Gastroesophageal sphincter (tissue), 4 donors: ENCODE measurements at regions not wholly inside any gene's neighbourhood (a gene's known extent, or its start where the extent isn't known, plus 50 kb on each side); places are given as distances from the start of the nearest gene placed in this dataset.

ENCODE experiments used
- ATAC-seq: fragments of 150-250 bp; one replicate; pipeline ENCODE4 v1.9.1; 2016; ENCODE audit warnings: mild to moderate bottlenecking, moderate library complexity
- H3K27ac ChIP-seq, 4 donors: fragments of 200-600 bp; sonication (generic) in 3 of 4; 1 replicate in 3 of 4; 2 replicates in 1 of 4; pipeline ENCODE4 v1.5.1; 2016 to 2019
- H3K27me3 ChIP-seq: fragments of 200-600 bp; sonication (generic); one replicate; pipeline ENCODE4 v1.5.1; 2019
- H3K36me3 ChIP-seq, 2 donors: fragments of 200-600 bp; sonication (generic); one replicate each; pipeline ENCODE4 v1.5.1; 2019; ENCODE audit warnings: control low read depth in 1 of 2
- H3K4me1 ChIP-seq, 3 donors: fragments of 200-600 bp; sonication (generic); 1 replicate in 2 of 3; 2 replicates in 1 of 3; pipeline ENCODE4 v1.5.1; 2016 to 2019; ENCODE audit warnings: control low read depth in 2 of 3
- H3K4me3 ChIP-seq, 2 donors: fragments of 200-600 bp; sonication (generic); one replicate each; pipeline ENCODE4 v1.5.1; 2019; ENCODE audit warnings: mild to moderate bottlenecking in 1 of 2, moderate library complexity in 1 of 2
- H3K9me3 ChIP-seq, 3 donors: fragments of 200-600 bp; sonication (generic); one replicate each; pipeline ENCODE4 v1.5.1; 2017 to 2019; ENCODE audit warnings: control low read depth in 2 of 3
- EP300 ChIP-seq: sonication (generic); formaldehyde crosslinking; IDR thresholded peaks from one replicate; pipeline ENCODE4 v1.6.1; 2017; ENCODE audit warnings: antibody characterized with exemption, mild to moderate bottlenecking
- POLR2A ChIP-seq, 2 donors: fragments of 450-650 bp; IDR thresholded peaks; one replicate each; pipeline ENCODE4 v1.6.1; 2017; ENCODE audit warnings: antibody characterized with exemption in 2 of 2, mild to moderate bottlenecking in 2 of 2, moderate library complexity in 1 of 2
- POLR2AphosphoS5 ChIP-seq: sonication (generic); formaldehyde crosslinking; IDR thresholded peaks from one replicate; pipeline ENCODE4 v1.6.1; 2017; ENCODE audit warnings: antibody characterized with exemption
- WGBS, 2 donors: methylation state at CpG; one replicate each; pipeline ENCODE4 v1.1.5; 2018; ENCODE audit warnings: low coverage in 1 of 2; 5-methylcytosine and 5-hydroxymethylcytosine counted together
- TF ChIP-seq, protein P1 (sequence below), 4 experiments: fragments of 200-600 bp in 2 of 4; fragments of 450-650 bp in 2 of 4; sonication (generic) in 1 of 4; IDR thresholded peaks; one replicate each; pipeline ENCODE4 v1.5.1; 2017 to 2019; ENCODE audit warnings: antibody characterized with exemption in 4 of 4, mild to moderate bottlenecking in 2 of 4, moderate library complexity in 2 of 4

GRCh38 chr22:19625331-19626041 is 88.8 kb upstream of the SEPTIN5 start:
- peaks cover 91% of the 10 kb centered on the region for H3K27me3 ChIP-seq
- H3K9me3 ChIP-seq = no peaks in the 10 kb centered on the region
- H3K4me1 ChIP-seq = peaks cover 0 to 6% (median 0%) of the 10 kb centered on the region in 3 donors
- no peak overlapping the region for H3K4me3 ChIP-seq
- TF ChIP-seq POLR2A (IDR thresholded peaks at IDR 0.05) (no peak), POLR2AphosphoS5 (no peak), EP300 (no peak)
- TF ChIP-seq, protein P1, sequence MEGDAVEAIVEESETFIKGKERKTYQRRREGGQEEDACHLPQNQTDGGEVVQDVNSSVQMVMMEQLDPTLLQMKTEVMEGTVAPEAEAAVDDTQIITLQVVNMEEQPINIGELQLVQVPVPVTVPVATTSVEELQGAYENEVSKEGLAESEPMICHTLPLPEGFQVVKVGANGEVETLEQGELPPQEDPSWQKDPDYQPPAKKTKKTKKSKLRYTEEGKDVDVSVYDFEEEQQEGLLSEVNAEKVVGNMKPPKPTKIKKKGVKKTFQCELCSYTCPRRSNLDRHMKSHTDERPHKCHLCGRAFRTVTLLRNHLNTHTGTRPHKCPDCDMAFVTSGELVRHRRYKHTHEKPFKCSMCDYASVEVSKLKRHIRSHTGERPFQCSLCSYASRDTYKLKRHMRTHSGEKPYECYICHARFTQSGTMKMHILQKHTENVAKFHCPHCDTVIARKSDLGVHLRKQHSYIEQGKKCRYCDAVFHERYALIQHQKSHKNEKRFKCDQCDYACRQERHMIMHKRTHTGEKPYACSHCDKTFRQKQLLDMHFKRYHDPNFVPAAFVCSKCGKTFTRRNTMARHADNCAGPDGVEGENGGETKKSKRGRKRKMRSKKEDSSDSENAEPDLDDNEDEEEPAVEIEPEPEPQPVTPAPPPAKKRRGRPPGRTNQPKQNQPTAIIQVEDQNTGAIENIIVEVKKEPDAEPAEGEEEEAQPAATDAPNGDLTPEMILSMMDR (IDR thresholded peaks at IDR 0.05) = no peak
- H3K27ac ChIP-seq = no peak overlapping the region
- WGBS, 2 donors = no CpG with 5 or more reads among the region's 11 CpGs
- no peak for ATAC-seq
- no peaks in the 10 kb centered on the region for H3K36me3 ChIP-seq

DNA sequence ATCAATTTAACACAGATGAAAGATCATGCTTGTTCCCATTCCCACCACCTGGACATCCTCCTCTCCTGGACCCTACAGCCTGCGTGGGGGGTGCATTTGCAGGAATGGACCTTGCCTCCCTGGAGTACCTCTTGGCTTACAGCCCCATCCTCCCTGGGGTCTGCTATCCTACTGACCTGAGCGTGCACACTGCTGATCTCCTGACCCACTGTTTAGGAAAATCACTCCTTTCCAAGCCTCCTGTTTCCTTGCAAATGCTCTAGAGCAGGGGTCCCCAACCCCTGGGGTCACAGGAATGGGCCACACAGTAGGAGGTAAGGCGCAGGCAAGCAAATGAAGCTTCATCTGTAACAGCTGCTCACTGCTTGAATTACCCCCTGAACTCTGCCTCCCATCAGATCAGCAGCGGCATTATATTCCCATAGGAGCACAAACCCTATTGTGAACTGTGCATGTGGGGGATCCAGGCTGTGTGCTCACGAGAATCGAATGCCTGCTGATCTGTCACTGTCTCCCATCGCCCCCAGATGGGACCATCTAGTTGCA is 88.2 kb upstream of the SEPTIN5 start:
- Histone ChIP-seq H3K27ac (no peak overlapping the region), H3K4me1 (peaks cover 0 to under 1% (median 0%) of the 10 kb centered on the region in 3 donors), H3K9me3 (no peaks in the 10 kb centered on the region), H3K36me3 (no peaks in the 10 kb centered on the region), H3K27me3 (peaks cover 89% of the 10 kb centered on the region), H3K4me3 (no peak overlapping the region)
- no peak for ATAC-seq
- TF ChIP-seq, protein P1 (IDR thresholded peaks at IDR 0.05) = no peak
- no peak for TF ChIP-seq POLR2A (IDR thresholded peaks at IDR 0.05)
- TF ChIP-seq POLR2AphosphoS5 = no peak
- no peak for TF ChIP-seq EP300
- WGBS, 2 donors = 11 to 50% methylated on average over 3 to 5 of the region's 7 CpGs

- H3K4me3 ChIP-seq = no peak overlapping the region
- H3K27me3 ChIP-seq = peaks cover 90% of the 10 kb centered on the region
- no peak overlapping the region for H3K27ac ChIP-seq
- ATAC-seq = no peak
- TF ChIP-seq EP300 (no peak), POLR2AphosphoS5 (no peak), POLR2A (IDR thresholded peaks at IDR 0.05) (no peak)
- TF ChIP-seq, protein P1 (IDR thresholded peaks at IDR 0.05) = no peak
- WGBS, 2 donors = 38 to 76% methylated on average over 4 of the region's 4 CpGs
- H3K36me3 ChIP-seq = no peaks in the 10 kb centered on the region
- H3K9me3 ChIP-seq = no peaks in the 10 kb centered on the region
- no peaks in the 10 kb centered on the region for H3K4me1 ChIP-seq
Measured at GRCh38 chr22:19626666-19627065, 87.6 kb upstream of the SEPTIN5 start.

DNA sequence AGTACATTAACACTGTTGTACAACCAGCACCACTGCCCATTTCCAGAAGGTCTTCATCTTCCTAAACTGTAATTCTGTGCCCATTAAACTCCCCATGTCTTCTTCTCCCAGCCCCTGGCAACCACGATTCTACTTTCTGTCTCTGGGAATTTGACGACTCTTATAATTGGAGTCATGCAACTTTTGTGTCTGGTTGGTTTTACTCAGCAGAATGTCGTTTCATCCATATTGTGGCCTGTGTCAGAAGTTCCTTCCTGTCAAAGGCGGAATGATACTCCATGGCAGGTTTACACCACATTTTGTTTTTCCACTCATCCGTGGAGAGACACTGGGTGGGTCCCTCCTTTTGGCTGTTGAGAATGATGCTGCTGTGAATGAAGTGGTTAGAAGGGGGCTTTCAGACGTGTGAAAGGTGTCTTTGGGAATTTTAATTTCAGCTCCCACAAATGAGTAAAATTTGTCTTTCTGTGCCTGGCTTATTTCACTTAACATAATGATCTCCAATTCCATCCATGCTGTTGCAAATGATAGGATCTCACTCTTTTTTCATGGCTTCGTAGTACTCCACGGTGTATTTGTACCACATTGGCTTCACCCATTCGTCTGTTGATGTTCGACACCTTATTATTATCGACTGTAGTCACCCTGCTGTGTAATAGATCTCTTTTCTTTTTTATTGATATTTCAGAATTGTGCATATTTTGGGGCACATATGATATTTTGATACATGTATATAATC is 86.1 kb upstream of the SEPTIN5 start:
- WGBS, 2 donors = 79 to 83% methylated on average over 6 to 11 of the region's 11 CpGs
- H3K27me3 ChIP-seq = peaks cover 79% of the 10 kb centered on the region

More for the DNA sequence above, 86.1 kb upstream of the SEPTIN5 start:
- Histone ChIP-seq H3K9me3 (no peaks in the 10 kb centered on the region), H3K27ac (no peak overlapping the region), H3K36me3 (no peaks in the 10 kb centered on the region), H3K4me1 (no peaks in the 10 kb centered on the region), H3K4me3 (no peak overlapping the region)
- no peak for TF ChIP-seq EP300
- TF ChIP-seq POLR2A (IDR thresholded peaks at IDR 0.05) = no peak
- no peak for TF ChIP-seq POLR2AphosphoS5
- TF ChIP-seq, protein P1 (IDR thresholded peaks at IDR 0.05) = no peak
- no peak for ATAC-seq
